Neural cell (in vitro differentiated cells): ENCODE measurements at regions not wholly inside any gene's neighbourhood (a gene's known extent, or its start where the extent isn't known, plus 50 kb on each side); places are given as distances from the start of the nearest gene placed in this dataset.

ENCODE experiments used
- H2AFZ ChIP-seq: fragments of 200-600, 300-800 bp; sonication (generic), shearing (Covaris generic); 2 replicates; pipeline ENCODE4 v1.6.0; 2014; ENCODE audit warnings: low read depth, mild to moderate bottlenecking, antibody characterized with exemption, low read length, moderate library complexity
- H3F3A ChIP-seq: fragments of 200-600 bp; shearing (Covaris generic); 2 replicates; pipeline ENCODE4 v1.6.1; 2016; ENCODE audit warnings: mild to moderate bottlenecking, moderate library complexity, mixed read lengths, antibody characterized with exemption, low read length; ENCODE audit not compliant: insufficient read depth, poor library complexity, severe bottlenecking
- H3K27ac ChIP-seq: fragments of 200-600, 300-800 bp; sonication (generic), shearing (Covaris generic); 2 replicates; pipeline ENCODE4 v1.5.1; 2014; ENCODE audit warnings: mild to moderate bottlenecking, low read length, moderate library complexity
- H3K27me3 ChIP-seq: fragments of 300-800, 200-600 bp; sonication (generic), shearing (Covaris generic); 2 replicates; pipeline ENCODE4 v1.6.0; 2014; ENCODE audit warnings: mild to moderate bottlenecking, low read depth, low read length, moderate library complexity; ENCODE audit not compliant: insufficient read depth
- H3K36me3 ChIP-seq: fragments of 300-800, 200-600 bp; sonication (generic), shearing (Covaris generic); 2 replicates; pipeline ENCODE4 v1.5.1; 2014; ENCODE audit warnings: mild to moderate bottlenecking, antibody characterized with exemption, low read length, moderate library complexity; ENCODE audit not compliant: insufficient read depth
- H3K4me2 ChIP-seq: fragments of 300-800, 200-600 bp; sonication (generic), shearing (Covaris generic); 2 replicates; pipeline ENCODE4 v1.6.0; 2014; ENCODE audit warnings: mild to moderate bottlenecking, low read length
- H3K4me3 ChIP-seq: fragments of 300-800, 200-600 bp; sonication (generic), shearing (Covaris generic); 2 replicates; pipeline ENCODE4 v1.5.1; 2014; ENCODE audit warnings: mild to moderate bottlenecking, low read length, moderate library complexity
- H3K79me2 ChIP-seq: fragments of 200-600 bp; shearing (Covaris generic); replicated peaks from 2 replicates; pipeline ENCODE4 v1.6.0; 2014; ENCODE audit warnings: mild to moderate bottlenecking, low read length, moderate library complexity; ENCODE audit not compliant: insufficient read depth
- H3K9ac ChIP-seq: fragments of 300-800, 200-600 bp; sonication (generic), shearing (Covaris generic); 2 replicates; pipeline ENCODE4 v1.6.1; 2016; ENCODE audit warnings: mild to moderate bottlenecking, low read length, mixed read lengths
- H3K9me2 ChIP-seq: fragments of 200-600 bp; shearing (Covaris generic); 2 replicates; pipeline ENCODE4 v1.6.1; 2016; ENCODE audit warnings: mild to moderate bottlenecking, low read length, mixed read lengths; ENCODE audit not compliant: insufficient read depth
- H3K9me3 ChIP-seq: fragments of 200-600, 300-800 bp; sonication (generic), shearing (Covaris generic); 2 replicates; pipeline ENCODE4 v1.6.1; 2016; ENCODE audit warnings: mild to moderate bottlenecking, mixed run types, low read length, moderate library complexity, mixed read lengths
- H4K20me1 ChIP-seq: fragments of 200-600 bp; shearing (Covaris generic); 2 replicates; pipeline ENCODE4 v1.6.1; 2016; ENCODE audit warnings: mild to moderate bottlenecking, mixed run types; ENCODE audit not compliant: insufficient read depth
- CTCF ChIP-seq: fragments of 450-650 bp; IDR thresholded peaks from 2 replicates; pipeline ENCODE4 v1.5.1; 2014; ENCODE audit warnings: antibody characterized with exemption, mild to moderate bottlenecking, moderate library complexity; ENCODE audit not compliant: poor library complexity, severe bottlenecking
- EP300 ChIP-seq: fragments of 450-650 bp; conservative IDR thresholded peaks from 2 replicates; pipeline ENCODE4 v1.6.1; 2014; ENCODE audit warnings: antibody characterized with exemption, mild to moderate bottlenecking, moderate library complexity; ENCODE audit not compliant: poor library complexity, severe bottlenecking
- EZH2 ChIP-seq: fragments of 200-600, 300-800 bp; shearing (Covaris generic), sonication (generic); IDR thresholded peaks from 2 replicates; pipeline ENCODE4 v1.6.1; 2014; ENCODE audit warnings: antibody characterized with exemption, low read length, borderline replicate concordance, mild to moderate bottlenecking; ENCODE audit not compliant: insufficient read depth, poor library complexity, severe bottlenecking
- MXI1 ChIP-seq: fragments of 450-650 bp; conservative IDR thresholded peaks from 2 replicates; pipeline ENCODE4 v1.6.1; 2014; ENCODE audit warnings: antibody characterized with exemption, mild to moderate bottlenecking; ENCODE audit not compliant: poor library complexity, severe bottlenecking
- POLR2AphosphoS5 ChIP-seq: IDR thresholded peaks from 2 replicates; pipeline ENCODE4 v1.6.1; 2012
- RAD21 ChIP-seq: fragments of 450-650 bp; conservative IDR thresholded peaks from 2 replicates; pipeline ENCODE4 v1.6.1; 2014; ENCODE audit warnings: antibody characterized with exemption, mild to moderate bottlenecking, moderate library complexity
- REST ChIP-seq: IDR thresholded peaks from 2 replicates; pipeline ENCODE4 v1.6.1; 2012; ENCODE audit warnings: borderline replicate concordance
- SMC3 ChIP-seq: fragments of 450-650 bp; conservative IDR thresholded peaks from 2 replicates; pipeline ENCODE4 v1.6.1; 2014; ENCODE audit warnings: antibody characterized with exemption, mild to moderate bottlenecking, moderate library complexity; ENCODE audit not compliant: poor library complexity
- TAF1 ChIP-seq: IDR thresholded peaks from 2 replicates; pipeline ENCODE4 v1.6.1; 2012; ENCODE audit warnings: low read depth

- Histone ChIP-seq H3K9me3 (no peaks in the 10 kb centered on the region), H2AFZ (no peak overlapping the region), H3K36me3 (no peaks in the 10 kb centered on the region), H3K27me3 (no peaks in the 10 kb centered on the region), H4K20me1 (no peaks in the 10 kb centered on the region), H3K79me2 (no peaks in the 10 kb centered on the region), H3K4me3 (no peak overlapping the region), H3F3A (no peaks in the 10 kb centered on the region), H3K9ac (no peak overlapping the region), H3K4me2 (no peak overlapping the region), H3K27ac (no peak overlapping the region), H3K9me2 (no peaks in the 10 kb centered on the region)
- TF ChIP-seq RAD21, result no peak
- TF ChIP-seq EP300, result no peak
- TF ChIP-seq POLR2AphosphoS5, result no peak
- TF ChIP-seq EZH2, result no peak
- no peak for TF ChIP-seq TAF1
- TF ChIP-seq REST, result no peak
- TF ChIP-seq MXI1, result no peak
- TF ChIP-seq CTCF, result no peak
- TF ChIP-seq SMC3, result no peak
Observed at GRCh38 chr9:130768265-130768664, 66.8 kb upstream of the ABL1 start.

DNA sequence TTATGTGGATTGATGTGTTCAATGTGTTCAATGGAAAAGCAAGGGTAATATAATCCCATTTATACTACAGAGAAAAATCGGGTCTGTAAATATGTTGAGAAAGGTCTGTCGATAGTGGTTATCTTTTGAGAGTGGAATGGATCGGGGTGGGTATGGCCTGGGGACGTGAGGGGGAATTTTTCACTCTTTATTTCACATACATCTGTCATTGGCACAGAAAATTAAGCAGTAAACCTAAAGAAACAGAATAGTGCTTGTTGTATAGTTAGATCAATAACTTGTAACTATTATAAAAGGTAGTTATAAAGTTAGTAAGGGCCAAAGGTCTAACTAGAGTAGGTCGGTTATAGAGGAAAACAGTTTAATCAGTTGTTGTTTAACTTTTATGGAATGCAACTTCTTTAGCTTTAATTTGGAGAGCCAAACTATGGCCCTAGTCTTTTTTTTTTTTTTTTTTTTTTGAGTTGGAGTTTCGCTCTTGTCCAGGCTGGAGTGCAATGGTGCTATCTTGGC, 66.1 kb upstream of the ABL1 start:
- Histone ChIP-seq H3K9me2 (no peaks in the 10 kb centered on the region), H3K27me3 (no peaks in the 10 kb centered on the region), H2AFZ (no peak overlapping the region), H3F3A (no peaks in the 10 kb centered on the region), H3K4me3 (no peak overlapping the region), H3K4me2 (no peak overlapping the region), H3K9ac (no peak overlapping the region), H3K27ac (no peak overlapping the region), H3K79me2 (no peaks in the 10 kb centered on the region), H3K9me3 (no peaks in the 10 kb centered on the region), H4K20me1 (no peaks in the 10 kb centered on the region), H3K36me3 (no peaks in the 10 kb centered on the region)
- TF ChIP-seq POLR2AphosphoS5 (no peak), RAD21 (no peak), SMC3 (no peak), MXI1 (no peak), TAF1 (no peak), REST (no peak), EZH2 (no peak), CTCF (no peak), EP300 (no peak)
